GM12878 (cell line): ENCODE measurements at regions not wholly inside any gene's neighbourhood (a gene's known extent, or its start where the extent isn't known, plus 50 kb on each side); places are given as distances from the start of the nearest gene placed in this dataset.

Experiments
- CREB1 ChIP-seq: IDR thresholded peaks from 2 replicates; pipeline ENCODE4 v1.6.1; 2012; ENCODE audit warnings: low read depth, mild to moderate bottlenecking, inconsistent platforms
- DPF2 ChIP-seq: fragments of 450-650 bp; IDR thresholded peaks from 2 replicates; pipeline ENCODE4 v1.6.1; 2017; ENCODE audit warnings: mild to moderate bottlenecking
- FOXM1 ChIP-seq: IDR thresholded peaks from 2 replicates; pipeline ENCODE4 v1.6.1; 2012; ENCODE audit warnings: low read depth, mild to moderate bottlenecking, inconsistent platforms, low read length, moderate library complexity
- HDAC2 ChIP-seq: fragments of 200-600 bp; sonication (generic); IDR thresholded peaks from 2 replicates; pipeline ENCODE4 v1.6.1; 2017
- JUND ChIP-seq: IDR thresholded peaks from 2 replicates; pipeline ENCODE4 v1.6.1; 2012; ENCODE audit warnings: low read depth, mild to moderate bottlenecking, low read length, improper control_type of control experiment, moderate library complexity
- NRF1 ChIP-seq: conservative IDR thresholded peaks from 2 replicates; pipeline ENCODE4 v1.6.1; 2011; ENCODE audit warnings: mild to moderate bottlenecking, low read depth, low read length, improper control_type of control experiment
- POLR2A ChIP-seq: IDR thresholded peaks from 2 replicates; pipeline ENCODE4 v1.6.1; 2011; ENCODE audit warnings: low read depth, mild to moderate bottlenecking, low read length
- RAD21 ChIP-seq: IDR thresholded peaks from 2 replicates; pipeline ENCODE4 v1.6.1; 2011; ENCODE audit warnings: mild to moderate bottlenecking, low read depth, low read length, moderate library complexity; ENCODE audit not compliant: insufficient read depth
- SMC3 ChIP-seq: IDR thresholded peaks from 2 replicates; pipeline ENCODE4 v1.6.1; 2011; ENCODE audit warnings: low read length, improper control_type of control experiment, borderline replicate concordance
- TARDBP ChIP-seq: IDR thresholded peaks from 2 replicates; pipeline ENCODE4 v1.6.1; 2016; ENCODE audit warnings: borderline replicate concordance
- YY1 ChIP-seq: IDR thresholded peaks from 2 replicates; pipeline ENCODE4 v1.6.1; 2011; ENCODE audit warnings: low read depth, mild to moderate bottlenecking, low read length
- TF ChIP-seq, protein P1 (sequence below): IDR thresholded peaks from 2 replicates; pipeline ENCODE4 v1.6.1; 2012; ENCODE audit warnings: low read depth, low read length, improper control_type of control experiment
- TF ChIP-seq, protein P2 (sequence below), 3 experiments: IDR thresholded peaks in 2 of 3; conservative IDR thresholded peaks in 1 of 3; 2 replicates each; pipeline ENCODE4 v1.5.1; 2011; ENCODE audit warnings: low read depth in 3 of 3, low read length in 3 of 3, mild to moderate bottlenecking in 3 of 3, control low read depth in 2 of 3, moderate library complexity in 2 of 3, inconsistent platforms in 1 of 3, mixed read lengths in 1 of 3; ENCODE audit not compliant: control insufficient read depth in 2 of 3, insufficient read depth in 1 of 3; ENCODE audit errors: extremely low read depth in 1 of 3

DNA sequence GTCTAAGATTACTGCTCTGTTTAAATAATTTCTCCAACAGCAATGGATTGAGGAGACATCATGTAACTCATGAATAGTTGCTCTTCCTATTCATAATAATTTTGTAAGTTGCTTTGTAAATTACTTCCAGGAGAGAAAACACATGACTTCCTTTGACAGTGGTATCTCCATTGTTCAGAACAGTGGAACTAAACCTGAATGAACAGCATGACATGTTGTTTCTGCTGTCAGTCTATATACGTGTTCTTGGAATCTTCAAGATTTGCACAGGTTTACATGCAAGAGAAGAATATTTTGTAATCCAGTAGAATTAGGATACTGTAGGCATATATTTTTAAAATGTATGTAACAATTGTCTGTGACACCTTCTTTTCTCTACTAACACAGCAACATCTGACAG lies 618.8 kb upstream of the GRID2 start:
- TF ChIP-seq NRF1, result no peak
- TF ChIP-seq, protein P1, sequence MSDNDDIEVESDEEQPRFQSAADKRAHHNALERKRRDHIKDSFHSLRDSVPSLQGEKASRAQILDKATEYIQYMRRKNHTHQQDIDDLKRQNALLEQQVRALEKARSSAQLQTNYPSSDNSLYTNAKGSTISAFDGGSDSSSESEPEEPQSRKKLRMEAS, result no peak
- no peak for TF ChIP-seq DPF2
- TF ChIP-seq, protein P2, sequence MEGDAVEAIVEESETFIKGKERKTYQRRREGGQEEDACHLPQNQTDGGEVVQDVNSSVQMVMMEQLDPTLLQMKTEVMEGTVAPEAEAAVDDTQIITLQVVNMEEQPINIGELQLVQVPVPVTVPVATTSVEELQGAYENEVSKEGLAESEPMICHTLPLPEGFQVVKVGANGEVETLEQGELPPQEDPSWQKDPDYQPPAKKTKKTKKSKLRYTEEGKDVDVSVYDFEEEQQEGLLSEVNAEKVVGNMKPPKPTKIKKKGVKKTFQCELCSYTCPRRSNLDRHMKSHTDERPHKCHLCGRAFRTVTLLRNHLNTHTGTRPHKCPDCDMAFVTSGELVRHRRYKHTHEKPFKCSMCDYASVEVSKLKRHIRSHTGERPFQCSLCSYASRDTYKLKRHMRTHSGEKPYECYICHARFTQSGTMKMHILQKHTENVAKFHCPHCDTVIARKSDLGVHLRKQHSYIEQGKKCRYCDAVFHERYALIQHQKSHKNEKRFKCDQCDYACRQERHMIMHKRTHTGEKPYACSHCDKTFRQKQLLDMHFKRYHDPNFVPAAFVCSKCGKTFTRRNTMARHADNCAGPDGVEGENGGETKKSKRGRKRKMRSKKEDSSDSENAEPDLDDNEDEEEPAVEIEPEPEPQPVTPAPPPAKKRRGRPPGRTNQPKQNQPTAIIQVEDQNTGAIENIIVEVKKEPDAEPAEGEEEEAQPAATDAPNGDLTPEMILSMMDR (IDR thresholded peaks at IDR 0.05 in 2 of 3, conservative IDR thresholded peaks at IDR 0.05 in 1 of 3; ENCODE audit: control insufficient read depth in 2 of 3, extremely low read depth in 1 of 3, insufficient read depth in 1 of 3, low read depth in 3 of 3, low read length in 3 of 3), result no peak
- no peak for TF ChIP-seq YY1
- no peak for TF ChIP-seq POLR2A
- no peak for TF ChIP-seq SMC3
- TF ChIP-seq TARDBP, result no peak
- TF ChIP-seq CREB1, result no peak
- no peak for TF ChIP-seq HDAC2
- no peak for TF ChIP-seq FOXM1
- no peak for TF ChIP-seq JUND
- no peak for TF ChIP-seq RAD21
